ENCODE measurements at regions not wholly inside any gene's neighbourhood (a gene's known extent, or its start where the extent isn't known, plus 50 kb on each side); places are given as distances from the start of the nearest gene placed in this dataset.

- no peak for DNase-seq (ENCODE audit: low read depth in 2 of 2)
These were observed 75.0 kb downstream of the PTPDC1 start for GRCh38 chr9:94159069-94159939.

- no peak for DNase-seq (ENCODE audit: low read depth in 2 of 2)
These were observed 76.6 kb downstream of the PTPDC1 start for GRCh38 chr9:94160594-94161501.

GRCh38 chr9:94161673-94162072 is 77.4 kb downstream of the PTPDC1 start:
- DNase-seq (ENCODE audit: low read depth in 2 of 2) = no peak

GRCh38 chr9:94164806-94165549 is 80.7 kb downstream of the PTPDC1 start:
- no peak for DNase-seq (ENCODE audit: low read depth in 2 of 2)

GRCh38 chr9:94165592-94166235 is 81.5 kb downstream of the PTPDC1 start:
- peak; percentile 90 to 93 for DNase-seq (ENCODE audit: low read depth in 2 of 2)

GRCh38 chr9:94166236-94166975 is 82.1 kb downstream of the PTPDC1 start:
- DNase-seq (ENCODE audit: low read depth in 2 of 2) = peak; percentile 87 to 91

GRCh38 chr9:94166976-94167346 is 82.7 kb downstream of the PTPDC1 start:
- no peak for DNase-seq (ENCODE audit: low read depth in 2 of 2)

GRCh38 chr9:94167376-94167890 is 83.2 kb downstream of the PTPDC1 start:
- no peak for DNase-seq (ENCODE audit: low read depth in 2 of 2)

- no peak for DNase-seq (ENCODE audit: low read depth in 2 of 2)
These were observed 84.1 kb downstream of the PTPDC1 start for GRCh38 chr9:94168203-94169000.

- DNase-seq (ENCODE audit: low read depth in 2 of 2) = no peak
These were observed 85.7 kb downstream of the PTPDC1 start for GRCh38 chr9:94169968-94170367.

GRCh38 chr9:94173632-94174031 is 85.5 kb upstream of the ZNF169 start:
- no peak for DNase-seq (ENCODE audit: low read depth in 2 of 2)

GRCh38 chr9:94174164-94174563 is 84.9 kb upstream of the ZNF169 start:
- no peak for DNase-seq (ENCODE audit: low read depth in 2 of 2)

GRCh38 chr9:94175669-94176068 is 83.4 kb upstream of the ZNF169 start:
- DNase-seq (ENCODE audit: low read depth in 2 of 2) = no peak

- DNase-seq (ENCODE audit: low read depth in 2 of 2) = no peak
These were observed 82.5 kb upstream of the ZNF169 start for GRCh38 chr9:94176608-94177007.

GRCh38 chr9:94178927-94179326 is 80.2 kb upstream of the ZNF169 start:
- DNase-seq (ENCODE audit: low read depth in 2 of 2) = no peak

GRCh38 chr9:94181408-94182181 is 77.5 kb upstream of the ZNF169 start:
- DNase-seq (ENCODE audit: low read depth in 2 of 2) = no peak

- DNase-seq (ENCODE audit: low read depth in 2 of 2) = no peak
These were observed 76.6 kb upstream of the ZNF169 start for GRCh38 chr9:94182532-94182931.

- DNase-seq (ENCODE audit: low read depth in 2 of 2) = no peak
These were observed 75.7 kb upstream of the ZNF169 start for GRCh38 chr9:94183240-94183999.

All from stimulated activated CD4-positive, alpha-beta T cell treated with anti-CD3 and anti-CD28 coated beads, Interleukin-1b, Interleukin-23, amount 100 ng/mL, for 4 hours (primary cell).